ACC112 (cell line): ENCODE measurements at regions not wholly inside any gene's neighbourhood (a gene's known extent, or its start where the extent isn't known, plus 50 kb on each side); places are given as distances from the start of the nearest gene placed in this dataset.

Source experiments
- H2AFZ ChIP-seq: fragments of 200-600 bp; sonication (generic); one replicate; pipeline ENCODE4 v1.6.0; 2017; ENCODE audit warnings: antibody characterized with exemption, low read length; ENCODE audit not compliant: unreplicated experiment
- H3K27ac ChIP-seq: fragments of 200-600 bp; sonication (generic); 2 replicates; pipeline ENCODE4 v1.5.1; 2014; ENCODE audit warnings: low read depth, mild to moderate bottlenecking, antibody characterized with exemption, low read length, moderate library complexity
- H3K27me3 ChIP-seq: fragments of 200-600 bp; sonication (generic); 2 replicates; pipeline ENCODE4 v1.6.1; 2014; ENCODE audit warnings: mild to moderate bottlenecking, antibody characterized with exemption, low read length, moderate library complexity, mixed read lengths; ENCODE audit not compliant: insufficient read depth
- H3K36me3 ChIP-seq: fragments of 200-600 bp; sonication (generic); 2 replicates; pipeline ENCODE4 v1.6.1; 2016; ENCODE audit warnings: mild to moderate bottlenecking, antibody characterized with exemption, low read length, moderate library complexity, mixed read lengths; ENCODE audit not compliant: insufficient read depth
- H3K4me1 ChIP-seq: fragments of 200-600 bp; sonication (generic); one replicate; pipeline ENCODE4 v1.6.1; 2016; ENCODE audit warnings: low read length, mixed read lengths; ENCODE audit not compliant: insufficient read depth, unreplicated experiment, control insufficient read depth
- H3K4me3 ChIP-seq: fragments of 200-600 bp; sonication (generic); 2 replicates; pipeline ENCODE4 v1.5.1; 2014; ENCODE audit warnings: mild to moderate bottlenecking, low read depth, low read length
- H3K79me2 ChIP-seq: fragments of 200-600 bp; sonication (generic); one replicate; pipeline ENCODE4 v1.6.0; 2016; ENCODE audit warnings: low read length; ENCODE audit not compliant: control insufficient read depth, unreplicated experiment, insufficient read depth

DNA sequence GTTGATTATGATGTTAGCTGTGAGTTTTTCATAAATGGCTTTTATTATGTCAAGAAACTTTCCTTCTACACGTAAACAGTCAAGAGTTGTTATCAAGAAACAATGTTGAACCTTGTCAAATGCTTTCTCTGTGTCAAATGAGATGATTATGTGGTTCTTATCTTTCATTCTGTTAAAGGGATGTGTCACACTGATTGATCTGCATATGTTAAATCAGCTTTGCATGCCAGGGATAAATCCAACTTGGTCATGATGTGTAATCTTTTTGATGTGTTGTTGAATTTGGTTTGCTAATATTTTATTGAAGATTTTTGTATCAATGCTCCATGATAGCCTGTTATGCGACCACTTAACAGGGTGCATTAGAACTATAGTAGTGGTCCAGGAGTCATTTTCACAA lies 107.3 kb downstream of the C1QL2 start:
- no peaks in the 10 kb centered on the region for H3K79me2 ChIP-seq
- no peaks in the 10 kb centered on the region for H3K4me1 ChIP-seq
- H3K4me3 ChIP-seq = no peak overlapping the region
- no peak overlapping the region for H3K27ac ChIP-seq
- peaks cover 88% of the 10 kb centered on the region for H3K27me3 ChIP-seq
- no peaks in the 10 kb centered on the region for H3K36me3 ChIP-seq
- H2AFZ ChIP-seq = no peak overlapping the region

DNA sequence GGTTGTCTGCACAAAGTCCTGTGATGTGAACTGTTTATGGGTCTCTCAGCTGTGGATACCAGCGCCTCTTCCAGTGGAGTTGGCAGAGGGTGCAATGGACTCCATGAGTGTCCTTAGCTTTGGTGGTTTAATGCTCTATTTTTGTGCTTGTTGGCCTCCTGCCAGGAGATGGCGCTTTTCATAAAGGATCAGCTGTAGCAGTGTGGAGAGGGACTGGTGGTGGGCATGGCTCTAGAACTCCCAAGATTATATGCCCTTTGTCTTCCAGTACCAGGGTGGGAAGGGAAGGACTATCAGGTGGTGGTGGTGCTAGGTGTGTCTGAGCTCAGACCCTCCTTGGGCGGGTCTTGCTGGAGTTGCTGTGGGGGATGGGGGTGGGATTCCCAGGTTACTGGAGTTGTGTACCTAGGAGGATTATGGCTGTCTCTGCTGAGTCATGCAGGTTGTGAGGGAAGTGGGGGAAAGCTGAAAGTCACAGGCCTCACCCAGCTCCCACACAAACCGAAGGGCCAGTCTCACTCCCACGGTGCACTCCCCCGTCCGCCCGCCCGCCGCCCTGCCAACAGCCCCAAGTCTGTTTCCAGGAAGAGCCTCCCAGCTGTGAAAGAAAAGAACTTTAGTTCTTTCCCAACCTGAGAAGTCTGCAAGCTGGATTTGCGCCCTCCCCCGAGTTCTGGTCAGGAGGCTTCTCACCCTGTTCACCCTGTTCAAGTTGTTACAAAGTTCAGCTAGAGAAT lies 108.1 kb downstream of the MARCO start:
- no peaks in the 10 kb centered on the region for H3K36me3 ChIP-seq
- no peak overlapping the region for H3K27ac ChIP-seq
- no peaks in the 10 kb centered on the region for H3K79me2 ChIP-seq
- no peaks in the 10 kb centered on the region for H3K4me1 ChIP-seq
- H3K27me3 ChIP-seq = peaks cover 88% of the 10 kb centered on the region
- no peak overlapping the region for H2AFZ ChIP-seq
- H3K4me3 ChIP-seq = no peak overlapping the region
